AG08395 (cell line): ENCODE measurements at regions not wholly inside any gene's neighbourhood (a gene's known extent, or its start where the extent isn't known, plus 50 kb on each side); places are given as distances from the start of the nearest gene placed in this dataset.

Experiments used
- DNase-seq: peaks from one replicate; pipeline ENCODE4 v3.0.0; 2012; ENCODE audit warnings: mixed read lengths, low spot score

- DNase-seq: no peak
These were observed 261.3 kb upstream of the ESRRG start for GRCh38 chr1:216984536-216984935.

GRCh38 chr1:216983823-216984222, 260.6 kb upstream of the ESRRG start:
- DNase-seq: no peak

GRCh38 chr1:216961516-216961915, 238.3 kb upstream of the ESRRG start:
- DNase-seq: no peak

GRCh38 chr1:216960716-216961115, 237.5 kb upstream of the ESRRG start:
- no peak for DNase-seq

- DNase-seq: no peak
These were observed 235.3 kb upstream of the ESRRG start for GRCh38 chr1:216958569-216958968.

- DNase-seq: no peak
These were observed 230.3 kb upstream of the ESRRG start for GRCh38 chr1:216953495-216953894.

GRCh38 chr1:216952864-216953263, 229.6 kb upstream of the ESRRG start:
- no peak for DNase-seq

GRCh38 chr1:216945538-216946080, 222.4 kb upstream of the ESRRG start:
- DNase-seq: no peak

- no peak for DNase-seq
These were observed 221.8 kb upstream of the ESRRG start for GRCh38 chr1:216944864-216945510.

GRCh38 chr1:216937491-216937890, 214.3 kb upstream of the ESRRG start:
- DNase-seq: no peak

- DNase-seq: no peak
These were observed 213.6 kb upstream of the ESRRG start for GRCh38 chr1:216936779-216937178.

- no peak for DNase-seq
These were observed 212.7 kb upstream of the ESRRG start for GRCh38 chr1:216935901-216936300.

GRCh38 chr1:216932424-216932823, 209.2 kb upstream of the ESRRG start:
- no peak for DNase-seq

- DNase-seq: no peak
These were observed 206.8 kb upstream of the ESRRG start for GRCh38 chr1:216929870-216930582.

- DNase-seq: no peak
These were observed 204.4 kb upstream of the ESRRG start for GRCh38 chr1:216927633-216928032.

- no peak for DNase-seq
These were observed 203.7 kb upstream of the ESRRG start for GRCh38 chr1:216926720-216927510.

GRCh38 chr1:216925962-216926625, 202.9 kb upstream of the ESRRG start:
- no peak for DNase-seq

- no peak for DNase-seq
These were observed 201.5 kb upstream of the ESRRG start for GRCh38 chr1:216924732-216925131.

GRCh38 chr1:216923601-216924000, 200.4 kb upstream of the ESRRG start:
- DNase-seq: no peak

- no peak for DNase-seq
These were observed 199.2 kb upstream of the ESRRG start for GRCh38 chr1:216922406-216922805.

- DNase-seq: no peak
These were observed 198.6 kb upstream of the ESRRG start for GRCh38 chr1:216921866-216922265.
